Erythroblast (primary cell): ENCODE measurements at regions not wholly inside any gene's neighbourhood (a gene's known extent, or its start where the extent isn't known, plus 50 kb on each side); places are given as distances from the start of the nearest gene placed in this dataset.

Source experiments
- DNase-seq, 2 experiments: peaks; one replicate each; lab custom pipeline; 2025; lab: John Stamatoyannopoulos, UW
- GATA1 ChIP-seq: IDR thresholded peaks from 2 replicates; pipeline ENCODE4 v1.6.1; 2011; ENCODE audit warnings: low read depth, mild to moderate bottlenecking, control low read depth, low read length, moderate library complexity
- POLR2A ChIP-seq: IDR thresholded peaks from 2 replicates; pipeline ENCODE4 v1.6.1; 2011; ENCODE audit warnings: mild to moderate bottlenecking, low read length

DNA sequence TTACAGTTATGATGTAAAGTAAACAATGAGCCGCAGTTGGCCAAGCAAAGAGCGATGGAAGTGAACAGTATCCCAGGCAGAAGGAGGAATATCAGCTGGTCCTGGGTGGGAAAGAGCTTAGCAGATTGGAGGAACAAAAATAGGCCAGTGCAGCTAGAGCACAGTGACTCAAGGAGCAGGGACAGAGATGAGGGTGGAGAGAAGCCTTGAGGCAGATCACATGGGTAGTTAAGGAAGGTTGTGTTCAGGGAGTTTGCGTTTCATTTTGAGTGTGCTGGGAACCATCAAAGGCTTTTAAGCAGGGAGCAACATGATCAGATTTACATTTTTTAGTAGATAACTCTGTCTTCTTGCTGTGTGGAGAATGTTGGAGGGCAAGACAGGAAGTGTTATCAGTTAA, 113.6 kb downstream of the OAT start:
- no peak for DNase-seq
- no peak for TF ChIP-seq GATA1
- TF ChIP-seq POLR2A = no peak

DNA sequence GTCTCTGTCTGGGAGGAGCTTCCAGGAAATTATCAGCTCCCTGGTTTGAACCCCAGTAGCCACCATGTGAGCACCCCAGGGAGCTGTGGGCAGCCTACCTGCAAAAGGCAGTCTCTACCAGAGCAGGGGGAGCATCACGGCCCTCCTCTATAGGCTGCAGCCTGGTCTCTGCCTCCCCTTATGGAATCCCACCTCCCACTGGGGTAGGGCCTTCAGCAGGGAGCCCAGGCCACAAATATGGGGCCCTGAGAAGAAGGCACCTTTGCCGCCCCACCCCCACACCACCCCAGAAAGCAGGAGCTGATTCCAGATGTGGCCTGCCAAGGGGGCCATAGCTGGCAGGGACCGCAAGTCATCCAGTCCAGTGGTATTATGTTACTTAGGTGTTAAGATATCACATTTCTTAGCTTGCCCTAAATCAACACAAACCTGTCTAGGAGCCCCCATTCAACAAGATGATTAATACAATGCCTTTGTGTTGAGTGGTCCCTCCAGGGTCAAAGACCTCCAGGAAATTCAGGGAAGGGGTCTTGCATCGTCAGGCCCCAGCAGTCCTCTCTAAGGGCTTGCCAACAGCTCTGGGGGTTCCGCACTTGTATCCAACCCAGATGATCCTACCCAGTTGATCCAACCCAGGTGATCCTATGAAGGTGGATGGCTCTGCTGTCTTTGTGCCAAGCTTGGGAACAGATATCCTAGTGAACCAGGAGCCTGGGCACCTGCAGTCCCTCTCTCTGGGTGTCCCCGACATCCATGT, 114.9 kb downstream of the OAT start:
- DNase-seq = no peak
- TF ChIP-seq GATA1 (no peak), POLR2A (no peak)

DNA sequence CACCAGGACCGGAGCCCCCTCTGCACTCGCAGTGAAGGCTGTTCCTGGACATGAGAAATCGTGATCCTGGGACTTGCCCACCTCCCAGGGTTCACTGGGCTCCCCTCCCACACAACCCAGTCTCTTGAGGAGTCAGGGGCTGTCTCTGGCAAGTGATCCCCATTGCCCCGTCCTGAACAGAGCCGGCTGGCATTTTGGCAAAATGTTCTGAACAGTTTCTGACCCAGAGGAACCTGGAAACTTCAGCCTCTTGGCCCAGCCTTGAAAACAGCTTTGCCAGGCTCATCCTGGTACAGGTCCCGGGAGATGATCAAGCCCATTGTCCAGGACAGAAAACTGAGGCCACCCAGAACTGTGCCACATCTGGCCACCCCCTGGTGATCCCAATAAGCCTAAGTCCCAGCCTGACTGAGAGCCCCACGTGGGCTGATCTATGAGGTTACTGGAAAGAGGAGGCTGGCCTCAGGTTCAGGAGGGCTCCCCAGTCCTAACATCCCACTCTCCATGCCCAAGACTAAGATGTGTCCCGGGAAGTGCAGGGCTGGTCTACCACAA, 115.7 kb downstream of the OAT start:
- TF ChIP-seq GATA1 (no peak), POLR2A (no peak)
- DNase-seq = no peak

DNA sequence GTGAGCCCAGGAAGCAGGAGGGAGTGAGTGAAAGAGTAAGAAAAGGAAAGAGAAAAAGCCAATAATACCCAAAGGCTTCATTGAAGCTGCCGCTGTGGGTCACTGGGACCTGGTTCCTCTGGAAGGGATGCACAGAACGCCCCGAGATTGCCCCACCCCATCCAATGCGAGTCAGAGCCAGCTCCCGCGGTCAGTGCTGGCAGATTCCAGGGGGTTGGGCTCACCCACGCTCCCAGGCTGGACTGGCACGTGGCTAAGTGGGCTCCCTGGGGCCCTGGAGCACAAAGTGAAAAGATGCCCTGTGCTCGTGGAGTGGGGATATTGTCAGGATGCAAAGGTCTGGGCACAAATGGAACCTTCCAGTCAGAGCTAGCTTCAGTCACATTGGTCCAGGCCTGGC, 117.0 kb downstream of the OAT start:
- DNase-seq = no peak
- TF ChIP-seq GATA1 (no peak), POLR2A (no peak)

DNA sequence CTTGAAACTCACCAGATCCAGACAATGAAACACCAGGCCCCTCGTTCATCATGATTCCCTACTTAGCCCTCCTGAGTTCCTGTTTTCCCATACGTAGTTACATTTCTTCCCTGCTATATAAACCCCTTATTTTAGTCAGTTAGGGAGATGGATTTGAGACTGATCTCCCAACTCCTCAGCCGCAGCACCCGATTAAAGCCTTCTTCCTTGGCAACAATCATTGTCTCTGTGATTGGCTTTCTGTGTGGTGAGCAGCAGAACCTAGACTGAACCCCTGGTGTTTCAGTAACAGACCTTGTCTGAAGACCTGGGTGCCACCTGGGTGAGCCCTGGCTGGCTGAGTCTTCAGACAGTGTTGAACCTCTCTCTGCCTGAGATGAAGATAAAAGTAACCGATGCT, 118.0 kb downstream of the OAT start:
- DNase-seq = no peak
- no peak for TF ChIP-seq GATA1
- TF ChIP-seq POLR2A = no peak

DNA sequence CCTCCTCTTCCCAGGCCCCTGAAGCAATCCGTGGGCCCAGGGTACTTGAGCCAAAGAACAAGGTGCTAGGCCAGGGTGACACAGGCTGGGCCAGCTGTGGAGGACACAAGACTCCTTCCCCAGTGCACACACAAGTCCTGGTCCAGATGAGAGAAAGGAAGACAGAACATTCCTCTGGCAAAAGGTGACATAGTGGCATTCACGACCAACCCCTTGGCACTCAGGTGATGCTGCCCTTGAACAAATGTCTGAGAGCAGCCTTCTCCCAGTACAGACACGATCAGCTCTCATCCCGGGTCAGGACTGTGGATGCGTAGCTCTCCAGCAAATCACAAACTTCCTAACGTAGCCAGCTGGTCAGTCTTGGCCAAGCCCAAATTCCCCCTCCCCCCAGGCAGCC, 118.5 kb downstream of the OAT start:
- TF ChIP-seq GATA1 (no peak), POLR2A (no peak)
- no peak for DNase-seq

DNA sequence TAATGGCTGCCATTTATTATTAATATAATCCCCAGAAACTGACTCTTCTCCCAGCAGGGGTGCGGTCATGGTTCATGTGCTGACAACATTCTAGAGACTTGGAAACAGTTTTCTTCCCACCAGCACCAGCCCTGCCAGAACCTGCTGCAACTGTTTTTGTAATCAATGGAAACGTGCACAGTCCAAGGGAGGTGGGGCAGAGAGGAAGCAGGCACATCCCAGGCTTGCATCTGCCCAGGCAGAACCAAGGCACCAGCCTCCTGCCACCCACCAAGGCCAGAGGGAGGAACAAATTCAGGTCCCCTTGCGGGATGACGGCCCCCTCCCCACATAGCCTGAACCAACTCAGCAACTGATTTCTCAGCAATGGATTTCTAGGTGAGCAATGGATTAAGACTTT, 119.0 kb downstream of the OAT start:
- TF ChIP-seq POLR2A = no peak
- no peak for TF ChIP-seq GATA1
- no peak for DNase-seq

DNA sequence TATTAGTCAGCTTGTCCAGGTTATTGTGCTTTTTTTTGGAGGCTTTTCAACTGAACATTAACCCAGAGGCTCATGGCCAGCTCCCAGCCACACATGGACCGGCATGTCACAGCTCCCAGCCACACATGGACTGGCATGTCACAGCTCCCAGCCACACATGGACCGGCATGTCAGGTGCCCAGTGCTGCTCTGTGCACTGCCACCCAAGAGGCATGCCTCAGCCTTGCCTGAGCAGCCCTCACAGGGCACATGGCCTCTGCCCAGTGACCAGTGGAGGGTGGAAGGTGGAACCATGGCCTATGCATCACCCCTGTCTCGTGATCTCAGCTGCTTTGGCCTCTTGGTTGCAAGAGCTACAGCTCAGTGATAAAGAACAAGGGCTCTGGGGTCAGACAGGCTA, 119.8 kb downstream of the OAT start:
- DNase-seq = no peak
- no peak for TF ChIP-seq POLR2A

DNA sequence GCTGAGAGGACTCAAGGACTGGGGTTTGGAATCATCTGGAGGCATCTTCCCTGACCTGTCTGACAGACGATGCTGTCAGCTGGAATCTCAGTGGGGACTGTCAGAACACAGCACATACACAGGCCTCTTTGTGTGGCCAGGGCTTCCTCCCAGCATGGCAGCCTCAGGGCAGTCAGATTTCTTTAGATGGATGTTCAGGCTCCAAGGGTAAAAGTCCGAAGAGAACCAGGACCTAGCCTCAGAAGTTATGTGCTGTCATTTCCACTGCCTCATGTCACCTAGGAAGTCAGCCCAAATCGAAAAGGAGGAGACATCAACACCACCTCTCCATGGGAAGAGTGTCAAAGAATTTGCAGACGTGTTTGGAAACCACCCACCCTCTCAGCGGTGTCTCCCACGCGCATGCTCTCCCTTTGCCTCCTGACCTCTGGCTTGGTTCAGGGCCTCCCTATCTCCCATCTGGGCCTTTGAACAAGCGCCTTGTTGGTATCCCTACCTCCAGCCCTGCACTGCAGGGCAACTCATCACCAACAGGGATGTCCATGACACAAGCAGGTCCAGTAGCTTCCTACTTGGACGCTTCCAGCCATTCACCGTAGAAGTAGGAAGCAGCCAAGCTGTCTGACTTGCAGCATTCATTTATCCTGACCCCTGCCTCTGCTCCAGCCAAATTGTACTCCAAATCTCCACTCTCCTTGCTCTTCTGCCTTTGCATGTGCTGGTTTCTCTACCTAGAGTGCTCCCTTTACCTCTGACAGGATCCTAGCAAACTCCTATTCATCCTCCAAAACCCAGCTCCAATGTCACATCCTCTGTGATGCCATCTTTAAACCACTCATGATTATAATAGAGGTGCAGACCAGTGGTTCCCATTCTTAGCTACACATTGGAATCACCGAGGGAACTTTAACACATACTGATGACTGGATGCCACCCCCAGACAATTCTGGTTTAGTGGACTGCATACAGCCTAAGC, 121.6 kb downstream of the OAT start:
- TF ChIP-seq POLR2A = no peak
- DNase-seq = no peak

DNA sequence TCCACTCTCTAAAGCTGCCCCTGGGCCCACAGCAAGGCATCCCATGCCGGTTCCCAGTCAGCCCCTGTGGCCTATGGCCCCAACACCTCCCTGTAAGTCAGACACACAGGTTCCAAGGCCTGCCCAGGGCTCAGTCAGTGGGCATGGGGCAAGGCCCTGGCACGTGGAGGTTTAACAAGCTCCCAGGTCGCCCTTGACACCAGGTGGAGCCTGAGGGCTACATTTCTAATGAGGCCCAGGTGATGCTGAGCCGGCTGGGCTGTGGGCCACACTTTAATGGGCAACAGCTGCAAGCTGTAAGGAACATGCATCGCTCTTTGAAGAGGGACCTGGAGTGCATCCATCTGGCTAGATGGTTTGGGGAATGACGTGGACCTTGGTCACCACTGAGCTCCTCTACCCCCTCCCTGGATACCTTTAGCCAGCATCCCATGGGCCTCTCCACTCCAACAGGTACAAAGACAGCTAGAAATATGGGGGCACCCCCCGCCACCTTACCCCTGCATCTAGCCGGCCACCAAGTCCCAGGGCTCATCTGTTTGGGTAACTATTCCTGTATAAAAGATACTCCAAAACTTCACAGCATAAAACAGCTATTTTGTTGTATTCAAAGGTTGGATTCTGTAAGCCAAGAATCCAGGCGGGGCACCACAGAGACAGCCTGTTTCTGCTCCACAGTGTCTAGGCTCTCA, 122.5 kb downstream of the OAT start:
- no peak for TF ChIP-seq GATA1
- TF ChIP-seq POLR2A = no peak
- DNase-seq = no peak

DNA sequence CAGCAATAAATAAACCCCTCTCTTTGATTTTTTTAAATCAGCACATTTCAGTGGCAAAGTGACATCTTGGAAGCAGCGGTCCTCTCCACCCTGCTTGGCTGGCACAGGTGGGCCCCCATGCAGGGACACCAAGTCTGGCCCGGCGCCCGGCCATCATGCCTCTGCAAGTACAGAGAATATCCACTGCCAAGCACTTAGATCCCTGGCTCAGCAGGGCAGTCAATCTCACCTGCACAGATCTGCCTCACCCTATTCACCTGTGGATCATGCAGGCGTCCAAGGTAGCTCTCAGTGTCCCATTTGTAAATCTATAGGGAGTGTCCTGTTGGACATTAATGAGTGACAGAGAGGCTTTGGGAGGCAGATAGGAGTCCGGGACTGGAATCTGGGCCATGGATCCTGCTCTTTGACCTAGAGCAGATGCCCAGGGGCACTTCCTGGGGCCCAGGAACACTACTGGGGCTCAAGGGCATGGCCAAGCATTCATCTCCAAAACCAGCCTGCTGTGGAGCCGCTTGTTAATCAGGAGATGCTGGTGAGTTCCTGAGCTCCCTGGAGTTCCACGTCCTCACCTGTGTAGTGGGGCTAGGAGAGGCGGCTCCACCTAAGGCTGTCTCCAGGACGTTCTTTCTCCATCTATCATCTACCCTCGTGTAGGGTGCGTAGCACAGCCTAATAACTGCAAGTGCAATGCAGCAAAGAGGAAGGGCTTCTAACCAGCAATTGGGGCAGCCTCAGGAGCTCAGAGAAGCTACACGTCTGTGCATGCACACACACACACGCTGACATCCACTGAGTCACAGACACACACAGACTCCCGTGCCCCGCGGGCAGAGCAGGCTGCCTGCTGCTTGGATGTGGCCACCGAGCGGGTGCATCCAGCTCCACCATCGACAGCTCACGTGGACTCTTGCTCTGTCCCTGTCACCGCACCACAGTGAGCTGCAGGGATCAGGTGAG, 123.6 kb downstream of the OAT start:
- TF ChIP-seq GATA1 (no peak), POLR2A (no peak)
- DNase-seq = no peak

DNA sequence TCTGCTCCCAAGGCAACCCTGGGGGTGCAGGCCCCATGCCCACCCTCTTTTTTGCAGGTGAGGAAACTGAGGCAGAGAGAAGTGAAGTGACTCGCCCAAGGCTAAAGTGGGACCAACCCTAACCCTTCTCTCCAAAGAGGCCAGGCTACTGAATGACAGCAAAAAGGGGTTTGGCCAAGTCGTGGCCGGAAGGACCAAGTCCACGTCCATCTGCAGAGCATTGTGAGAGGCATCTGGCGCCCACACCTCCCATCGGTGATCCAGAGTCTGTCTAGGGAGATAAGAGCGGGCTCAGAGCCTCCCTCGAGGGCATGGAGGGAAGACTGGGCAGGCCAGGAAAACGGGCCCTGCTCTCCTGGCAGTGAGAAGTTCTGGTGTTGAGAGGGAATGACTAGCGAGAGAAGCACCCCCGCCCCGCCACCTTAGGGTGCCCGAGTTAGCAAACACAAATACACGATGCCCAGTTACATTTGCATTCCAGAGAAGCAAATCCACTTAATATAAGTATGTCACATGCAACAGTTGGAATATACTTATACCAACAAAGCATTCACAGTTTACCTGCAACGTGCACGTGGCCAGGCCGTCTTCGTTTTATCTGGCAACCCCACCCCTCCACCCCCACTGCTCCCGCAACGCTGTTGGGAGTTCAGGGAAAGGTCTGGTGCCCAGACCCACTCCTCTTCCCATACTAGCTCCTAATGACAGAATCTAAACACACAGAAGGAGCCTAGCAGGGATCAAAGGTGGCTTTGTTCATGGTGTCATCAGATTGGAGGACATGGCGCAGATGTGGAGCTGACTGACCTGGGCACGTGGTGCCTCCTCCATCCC, 124.9 kb downstream of the OAT start:
- TF ChIP-seq POLR2A (no peak), GATA1 (no peak)
- no peak for DNase-seq
